ENCODE measurements at regions not wholly inside any gene's neighbourhood (a gene's known extent, or its start where the extent isn't known, plus 50 kb on each side); places are given as distances from the start of the nearest gene placed in this dataset.

- DNase-seq = no peak
- intact Hi-C loops (cut with DNase I) = no loop called here
- TF ChIP-seq EP300 (IDR thresholded peaks at IDR 0.05) (no peak), POLR2AphosphoS5 (IDR thresholded peaks at IDR 0.05) (no peak), POLR2A (IDR thresholded peaks at IDR 0.05) (no peak), CTCF (IDR thresholded peaks at IDR 0.05) (no peak)
- H3K4me3 ChIP-seq = no peak overlapping the region
- no peaks in the 10 kb centered on the region for H3K9me3 ChIP-seq
- H3K4me1 ChIP-seq = no peaks in the 10 kb centered on the region
- no peak overlapping the region for H3K27ac ChIP-seq
- WGBS, 2 donors = 90 to 94% methylated on average over 1 of the region's 1 CpG
- no peaks in the 10 kb centered on the region for H3K36me3 ChIP-seq
- H3K27me3 ChIP-seq = no peaks in the 10 kb centered on the region
Observed at GRCh38 chrX:20382082-20382481, 115.4 kb upstream of the RPS6KA3 start.

- 16 to 66% methylated on average over 3 of the region's 3 CpGs for WGBS, 2 donors
- intact Hi-C loops (cut with DNase I) = no loop called here
- Histone ChIP-seq H3K27ac (no peak overlapping the region), H3K9me3 (no peaks in the 10 kb centered on the region), H3K36me3 (no peaks in the 10 kb centered on the region), H3K27me3 (no peaks in the 10 kb centered on the region), H3K4me1 (no peaks in the 10 kb centered on the region), H3K4me3 (no peak overlapping the region)
- TF ChIP-seq EP300 (IDR thresholded peaks at IDR 0.05) (no peak), CTCF (IDR thresholded peaks at IDR 0.05) (no peak), POLR2AphosphoS5 (IDR thresholded peaks at IDR 0.05) (no peak), POLR2A (IDR thresholded peaks at IDR 0.05) (no peak)
- no peak for DNase-seq
Observed at GRCh38 chrX:20378233-20378920, 111.7 kb upstream of the RPS6KA3 start.

- no peak for DNase-seq
- H3K4me3 ChIP-seq = no peak overlapping the region
- intact Hi-C loops (cut with DNase I) = no loop called here
- H3K9me3 ChIP-seq = no peaks in the 10 kb centered on the region
- no peaks in the 10 kb centered on the region for H3K27me3 ChIP-seq
- peak overlapping the region in 2 of 4 donors; percentile 30 to 34 for H3K27ac ChIP-seq
- no peaks in the 10 kb centered on the region for H3K4me1 ChIP-seq
- WGBS, 2 donors = 12 to 14% methylated on average over 4 of the region's 4 CpGs
- no peaks in the 10 kb centered on the region for H3K36me3 ChIP-seq
- no peak for TF ChIP-seq EP300 (IDR thresholded peaks at IDR 0.05)
- no peak for TF ChIP-seq CTCF (IDR thresholded peaks at IDR 0.05)
- no peak for TF ChIP-seq POLR2A (IDR thresholded peaks at IDR 0.05)
- no peak for TF ChIP-seq POLR2AphosphoS5 (IDR thresholded peaks at IDR 0.05)
Observed at GRCh38 chrX:20374900-20375438, 108.3 kb upstream of the RPS6KA3 start.

GRCh38 chrX:20374450-20374849, 107.7 kb upstream of the RPS6KA3 start:
- Histone ChIP-seq H3K36me3 (no peaks in the 10 kb centered on the region), H3K4me1 (no peaks in the 10 kb centered on the region), H3K27ac (peak overlapping the region in 2 of 4 donors; percentile 30 to 34), H3K9me3 (no peaks in the 10 kb centered on the region), H3K4me3 (no peak overlapping the region), H3K27me3 (no peaks in the 10 kb centered on the region)
- TF ChIP-seq CTCF (IDR thresholded peaks at IDR 0.05) (no peak), POLR2AphosphoS5 (IDR thresholded peaks at IDR 0.05) (no peak), EP300 (IDR thresholded peaks at IDR 0.05) (no peak), POLR2A (IDR thresholded peaks at IDR 0.05) (no peak)
- intact Hi-C loops (cut with DNase I) = no loop called here
- DNase-seq = no peak
- 12 to 44% methylated on average over 4 of the region's 4 CpGs for WGBS, 2 donors

Data from sigmoid colon (tissue), 6 donors.